ENCODE measurements at regions not wholly inside any gene's neighbourhood (a gene's known extent, or its start where the extent isn't known, plus 50 kb on each side); places are given as distances from the start of the nearest gene placed in this dataset.

DNA sequence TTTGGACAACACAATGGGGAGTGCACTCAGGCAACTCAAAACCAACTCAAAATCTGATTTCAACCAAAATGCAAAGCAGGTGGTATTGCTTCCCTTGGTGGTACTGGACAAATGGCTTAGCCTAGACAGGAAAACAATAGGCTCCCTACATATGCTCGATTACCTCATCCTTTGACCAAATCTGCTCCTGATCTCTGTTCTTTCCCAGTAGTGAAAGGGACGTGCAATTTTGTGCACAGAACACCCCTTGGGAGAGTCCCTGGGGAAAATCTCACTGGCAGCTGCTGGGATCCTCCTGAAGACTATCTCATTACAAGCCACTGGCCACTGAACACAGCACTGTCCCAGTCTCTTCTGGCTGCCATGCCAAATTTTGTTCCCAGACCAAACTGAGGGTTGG is 149.2 kb upstream of the VSTM2A start:
- WGBS (ENCODE audit: extremely low coverage, insufficient coverage, insufficient read length), result no CpG with 5 or more reads among the region's 2 CpGs
- Histone ChIP-seq H3K4me3 (ENCODE audit: low read depth, low read length) (no peak overlapping the region), H3K18ac (ENCODE audit: low read length) (no peak overlapping the region), H3K4me1 (ENCODE audit: control insufficient read depth in 1 of 2, insufficient read depth in 2 of 2, low read length in 2 of 2) (no peaks in the 10 kb centered on the region), H3K14ac (ENCODE audit: low read length) (no peak overlapping the region), H3K27ac (ENCODE audit: low read depth, low read length) (no peak overlapping the region), H3K27me3 (ENCODE audit: insufficient read depth, low read length) (no peaks in the 10 kb centered on the region), H3K9ac (ENCODE audit: low read length) (no peak overlapping the region), H2AFZ (ENCODE audit: insufficient read depth, low read length, poor library complexity) (no peak overlapping the region), H3K23ac (ENCODE audit: low read length) (no peak overlapping the region), H4K91ac (ENCODE audit: low read depth, low read length) (no peak overlapping the region), H2BK5ac (ENCODE audit: low read depth, low read length, poor library complexity) (no peak overlapping the region), H4K8ac (ENCODE audit: low read depth, low read length) (no peak overlapping the region), H3K4ac (ENCODE audit: low read depth, low read length) (no peak overlapping the region), H3K79me2 (ENCODE audit: control insufficient read depth, insufficient read depth, low read length, poor library complexity) (no peaks in the 10 kb centered on the region), H2AK5ac (ENCODE audit: low read length) (no peak overlapping the region), H2BK12ac (ENCODE audit: low read length) (no peak overlapping the region), H3K79me1 (ENCODE audit: low read length) (no peaks in the 10 kb centered on the region), H2BK120ac (ENCODE audit: insufficient read depth, low read length, poor library complexity) (no peak overlapping the region), H3K9me3 (ENCODE audit: insufficient read depth, low read depth, low read length) (no peaks in the 10 kb centered on the region), H3K4me2 (ENCODE audit: low read length) (no peak overlapping the region), H3K36me3 (ENCODE audit: control insufficient read depth in 1 of 2, insufficient read depth in 2 of 2, low read length in 2 of 2) (no peaks in the 10 kb centered on the region), H4K12ac (ENCODE audit: low read depth, low read length) (no peak overlapping the region)
- no peak for DNase-seq

GRCh38 chr7:54394834-54395233 is 147.3 kb upstream of the VSTM2A start:
- no peak overlapping the region for H3K9ac ChIP-seq (ENCODE audit: low read length)
- H3K4me1 ChIP-seq (ENCODE audit: control insufficient read depth in 1 of 2, insufficient read depth in 2 of 2, low read length in 2 of 2), result no peaks in the 10 kb centered on the region
- H2AFZ ChIP-seq (ENCODE audit: insufficient read depth, low read length, poor library complexity), result no peak overlapping the region
- no peak overlapping the region for H4K12ac ChIP-seq (ENCODE audit: low read depth, low read length)
- H2BK12ac ChIP-seq (ENCODE audit: low read length), result no peak overlapping the region
- H3K36me3 ChIP-seq (ENCODE audit: control insufficient read depth in 1 of 2, insufficient read depth in 2 of 2, low read length in 2 of 2), result no peaks in the 10 kb centered on the region
- no peaks in the 10 kb centered on the region for H3K79me2 ChIP-seq (ENCODE audit: control insufficient read depth, insufficient read depth, low read length, poor library complexity)
- no peaks in the 10 kb centered on the region for H3K27me3 ChIP-seq (ENCODE audit: insufficient read depth, low read length)
- H3K27ac ChIP-seq (ENCODE audit: low read depth, low read length), result no peak overlapping the region
- H3K79me1 ChIP-seq (ENCODE audit: low read length), result no peaks in the 10 kb centered on the region
- H3K9me3 ChIP-seq (ENCODE audit: insufficient read depth, low read depth, low read length), result no peaks in the 10 kb centered on the region
- H3K14ac ChIP-seq (ENCODE audit: low read length), result no peak overlapping the region
- no peak overlapping the region for H4K8ac ChIP-seq (ENCODE audit: low read depth, low read length)
- no peak overlapping the region for H4K91ac ChIP-seq (ENCODE audit: low read depth, low read length)
- peak in 1 of 2 donors; percentile 16 for DNase-seq
- WGBS (ENCODE audit: extremely low coverage, insufficient coverage, insufficient read length), result no CpG with 5 or more reads among the region's 4 CpGs
- H3K18ac ChIP-seq (ENCODE audit: low read length), result no peak overlapping the region
- H3K4ac ChIP-seq (ENCODE audit: low read depth, low read length), result no peak overlapping the region
- no peak overlapping the region for H2BK120ac ChIP-seq (ENCODE audit: insufficient read depth, low read length, poor library complexity)
- no peak overlapping the region for H2AK5ac ChIP-seq (ENCODE audit: low read length)
- no peak overlapping the region for H3K4me2 ChIP-seq (ENCODE audit: low read length)
- H2BK5ac ChIP-seq (ENCODE audit: low read depth, low read length, poor library complexity), result no peak overlapping the region
- H3K23ac ChIP-seq (ENCODE audit: low read length), result no peak overlapping the region
- no peak overlapping the region for H3K4me3 ChIP-seq (ENCODE audit: low read depth, low read length)

GRCh38 chr7:54397836-54398612 is 144.2 kb upstream of the VSTM2A start:
- DNase-seq, result peak; percentile 34 to 35
- no peak overlapping the region for H4K12ac ChIP-seq (ENCODE audit: low read depth, low read length)
- no peaks in the 10 kb centered on the region for H3K36me3 ChIP-seq (ENCODE audit: control insufficient read depth in 1 of 2, insufficient read depth in 2 of 2, low read length in 2 of 2)
- no peak overlapping the region for H2AFZ ChIP-seq (ENCODE audit: insufficient read depth, low read length, poor library complexity)
- no CpG with 5 or more reads among the region's 6 CpGs for WGBS (ENCODE audit: extremely low coverage, insufficient coverage, insufficient read length)
- no peak overlapping the region for H2BK120ac ChIP-seq (ENCODE audit: insufficient read depth, low read length, poor library complexity)
- no peak overlapping the region for H2BK5ac ChIP-seq (ENCODE audit: low read depth, low read length, poor library complexity)
- no peak overlapping the region for H4K91ac ChIP-seq (ENCODE audit: low read depth, low read length)
- no peak overlapping the region for H3K23ac ChIP-seq (ENCODE audit: low read length)
- H3K14ac ChIP-seq (ENCODE audit: low read length), result no peak overlapping the region
- no peak overlapping the region for H3K27ac ChIP-seq (ENCODE audit: low read depth, low read length)
- no peaks in the 10 kb centered on the region for H3K79me2 ChIP-seq (ENCODE audit: control insufficient read depth, insufficient read depth, low read length, poor library complexity)
- H3K18ac ChIP-seq (ENCODE audit: low read length), result no peak overlapping the region
- H3K79me1 ChIP-seq (ENCODE audit: low read length), result no peaks in the 10 kb centered on the region
- H2AK5ac ChIP-seq (ENCODE audit: low read length), result no peak overlapping the region
- no peaks in the 10 kb centered on the region for H3K4me1 ChIP-seq (ENCODE audit: control insufficient read depth in 1 of 2, insufficient read depth in 2 of 2, low read length in 2 of 2)
- H2BK12ac ChIP-seq (ENCODE audit: low read length), result no peak overlapping the region
- H3K4ac ChIP-seq (ENCODE audit: low read depth, low read length), result no peak overlapping the region
- no peaks in the 10 kb centered on the region for H3K27me3 ChIP-seq (ENCODE audit: insufficient read depth, low read length)
- H3K9me3 ChIP-seq (ENCODE audit: insufficient read depth, low read depth, low read length), result no peaks in the 10 kb centered on the region
- H4K8ac ChIP-seq (ENCODE audit: low read depth, low read length), result no peak overlapping the region
- H3K4me2 ChIP-seq (ENCODE audit: low read length), result no peak overlapping the region
- no peak overlapping the region for H3K4me3 ChIP-seq (ENCODE audit: low read depth, low read length)
- H3K9ac ChIP-seq (ENCODE audit: low read length), result no peak overlapping the region

DNA sequence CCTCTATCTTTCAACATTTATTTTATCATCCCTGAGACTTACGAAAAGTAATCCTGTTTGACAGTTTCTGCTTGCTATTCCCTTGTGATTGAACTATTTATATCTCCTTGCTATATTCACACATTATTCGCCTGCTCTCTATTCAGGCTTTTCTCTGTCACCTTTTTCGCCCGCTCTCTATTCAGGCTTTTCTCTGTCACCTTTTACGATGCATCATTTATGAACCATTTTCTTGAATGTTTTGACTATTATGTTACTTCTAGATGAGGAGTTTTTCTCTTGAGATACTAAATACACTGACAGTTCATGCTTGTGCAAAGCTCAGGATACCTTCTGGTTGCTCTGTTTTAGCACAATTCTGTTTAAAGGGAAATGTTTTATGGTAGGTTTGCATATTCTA is 143.3 kb upstream of the VSTM2A start:
- Histone ChIP-seq H2AFZ (ENCODE audit: insufficient read depth, low read length, poor library complexity) (no peak overlapping the region), H3K36me3 (ENCODE audit: control insufficient read depth in 1 of 2, insufficient read depth in 2 of 2, low read length in 2 of 2) (no peaks in the 10 kb centered on the region), H2BK120ac (ENCODE audit: insufficient read depth, low read length, poor library complexity) (no peak overlapping the region), H2AK5ac (ENCODE audit: low read length) (no peak overlapping the region), H4K12ac (ENCODE audit: low read depth, low read length) (no peak overlapping the region), H2BK5ac (ENCODE audit: low read depth, low read length, poor library complexity) (no peak overlapping the region), H3K27ac (ENCODE audit: low read depth, low read length) (no peak overlapping the region), H3K9ac (ENCODE audit: low read length) (no peak overlapping the region), H3K14ac (ENCODE audit: low read length) (no peak overlapping the region), H3K4me1 (ENCODE audit: control insufficient read depth in 1 of 2, insufficient read depth in 2 of 2, low read length in 2 of 2) (no peaks in the 10 kb centered on the region), H3K4me3 (ENCODE audit: low read depth, low read length) (no peak overlapping the region), H3K79me1 (ENCODE audit: low read length) (no peaks in the 10 kb centered on the region), H2BK12ac (ENCODE audit: low read length) (no peak overlapping the region), H3K18ac (ENCODE audit: low read length) (no peak overlapping the region), H3K79me2 (ENCODE audit: control insufficient read depth, insufficient read depth, low read length, poor library complexity) (no peaks in the 10 kb centered on the region), H3K4me2 (ENCODE audit: low read length) (no peak overlapping the region), H3K9me3 (ENCODE audit: insufficient read depth, low read depth, low read length) (no peaks in the 10 kb centered on the region), H3K27me3 (ENCODE audit: insufficient read depth, low read length) (no peaks in the 10 kb centered on the region), H3K4ac (ENCODE audit: low read depth, low read length) (no peak overlapping the region), H4K8ac (ENCODE audit: low read depth, low read length) (no peak overlapping the region), H4K91ac (ENCODE audit: low read depth, low read length) (no peak overlapping the region), H3K23ac (ENCODE audit: low read length) (no peak overlapping the region)
- DNase-seq, result no peak
- WGBS (ENCODE audit: extremely low coverage, insufficient coverage, insufficient read length), result no CpG with 5 or more reads among the region's 5 CpGs

All from trophoblast cell (in vitro differentiated cells and primary cell).